ENCODE measurements at regions not wholly inside any gene's neighbourhood (a gene's known extent, or its start where the extent isn't known, plus 50 kb on each side); places are given as distances from the start of the nearest gene placed in this dataset.

DNA sequence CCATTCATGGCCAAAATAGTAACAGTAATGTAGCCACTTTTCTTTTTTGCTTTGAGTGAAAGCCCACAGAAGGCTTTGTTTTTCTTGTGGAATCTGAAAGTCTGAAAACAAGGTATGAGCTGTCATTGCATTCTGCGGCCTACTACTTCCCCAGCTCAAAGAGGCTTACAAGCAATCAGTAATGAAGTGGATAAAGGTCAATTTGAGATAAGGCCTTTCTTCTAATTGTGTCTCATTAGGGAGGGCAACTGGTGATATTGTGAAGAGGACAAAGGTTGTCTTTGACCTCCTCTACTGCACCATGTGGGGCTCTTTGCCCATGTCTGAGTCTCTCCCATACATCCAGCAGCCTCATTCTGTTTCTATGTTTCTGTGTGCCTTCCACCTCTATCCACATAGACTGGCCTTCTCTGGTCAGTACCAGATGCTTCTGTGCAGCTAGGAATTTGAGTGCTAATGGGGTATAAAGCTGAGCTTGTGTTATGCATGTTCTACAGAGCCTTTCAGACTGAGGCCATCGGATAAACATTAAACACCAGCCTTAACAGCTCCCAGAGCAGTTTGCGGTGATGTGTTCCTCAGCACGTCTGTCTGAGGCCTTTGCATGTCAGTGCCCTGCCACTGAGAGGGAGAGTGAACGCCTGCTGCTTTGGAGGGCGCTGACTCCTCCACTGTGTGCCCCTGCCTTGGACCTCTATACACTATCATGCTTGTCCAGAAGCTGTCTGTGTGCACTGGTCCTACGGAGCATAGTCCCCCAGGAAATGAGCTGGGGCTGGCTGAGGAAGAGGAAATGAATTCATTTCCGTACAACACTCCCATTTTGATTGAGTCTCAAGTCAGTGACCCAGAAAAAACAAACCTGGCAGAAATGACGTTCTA lies 80.2 kb downstream of the SH2D1A start:
- Histone ChIP-seq H3K9me3 (replicated peaks in 1 of 3) (no peaks in the 10 kb centered on the region), H3K4me1 (replicated peaks in 1 of 2) (no peaks in the 10 kb centered on the region), H3K27me3 (peaks cover 6% of the 10 kb centered on the region), H3K4me3 (no peak overlapping the region), H3K27ac (no peak overlapping the region), H3K36me3 (replicated peaks in 1 of 2) (no peaks in the 10 kb centered on the region)
- no peak for TF ChIP-seq POLR2A (IDR thresholded peaks at IDR 0.05)
- TF ChIP-seq, protein P1, sequence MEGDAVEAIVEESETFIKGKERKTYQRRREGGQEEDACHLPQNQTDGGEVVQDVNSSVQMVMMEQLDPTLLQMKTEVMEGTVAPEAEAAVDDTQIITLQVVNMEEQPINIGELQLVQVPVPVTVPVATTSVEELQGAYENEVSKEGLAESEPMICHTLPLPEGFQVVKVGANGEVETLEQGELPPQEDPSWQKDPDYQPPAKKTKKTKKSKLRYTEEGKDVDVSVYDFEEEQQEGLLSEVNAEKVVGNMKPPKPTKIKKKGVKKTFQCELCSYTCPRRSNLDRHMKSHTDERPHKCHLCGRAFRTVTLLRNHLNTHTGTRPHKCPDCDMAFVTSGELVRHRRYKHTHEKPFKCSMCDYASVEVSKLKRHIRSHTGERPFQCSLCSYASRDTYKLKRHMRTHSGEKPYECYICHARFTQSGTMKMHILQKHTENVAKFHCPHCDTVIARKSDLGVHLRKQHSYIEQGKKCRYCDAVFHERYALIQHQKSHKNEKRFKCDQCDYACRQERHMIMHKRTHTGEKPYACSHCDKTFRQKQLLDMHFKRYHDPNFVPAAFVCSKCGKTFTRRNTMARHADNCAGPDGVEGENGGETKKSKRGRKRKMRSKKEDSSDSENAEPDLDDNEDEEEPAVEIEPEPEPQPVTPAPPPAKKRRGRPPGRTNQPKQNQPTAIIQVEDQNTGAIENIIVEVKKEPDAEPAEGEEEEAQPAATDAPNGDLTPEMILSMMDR (IDR thresholded peaks at IDR 0.05): no peak
- DNase-seq: no peak
- WGBS, 4 donors: 58 to 79% (median 62%) methylated on average over 3 to 9 of the region's 9 CpGs
- intact Hi-C loops (cut with DNase I): no loop called here

DNA sequence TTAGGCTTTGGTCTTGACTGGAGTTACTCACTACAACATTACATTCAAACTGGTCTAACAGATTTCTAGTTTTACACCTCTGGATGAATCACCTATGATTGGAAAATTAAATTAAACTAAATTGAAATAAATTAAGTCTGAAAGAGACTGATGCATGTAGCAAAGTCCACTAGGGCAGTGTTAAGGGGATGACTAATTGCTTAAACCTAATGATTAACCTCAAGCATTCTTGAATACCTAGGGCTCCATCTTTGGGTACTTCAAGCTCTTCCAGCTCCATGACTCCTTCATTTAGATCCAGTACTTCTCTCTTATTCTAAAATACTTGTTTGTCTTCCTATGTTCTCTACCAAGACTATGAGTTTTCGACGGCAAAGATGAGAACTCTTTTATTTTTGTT lies 86.8 kb downstream of the SH2D1A start:
- Histone ChIP-seq H3K9me3 (replicated peaks in 1 of 3) (no peaks in the 10 kb centered on the region), H3K36me3 (replicated peaks in 1 of 2) (no peaks in the 10 kb centered on the region), H3K4me3 (no peak overlapping the region), H3K27ac (no peak overlapping the region), H3K27me3 (peaks cover 6% of the 10 kb centered on the region), H3K4me1 (replicated peaks in 1 of 2) (no peaks in the 10 kb centered on the region)
- no peak for DNase-seq
- 45 to 94% (median 59%) methylated on average over 2 of the region's 2 CpGs for WGBS, 4 donors
- intact Hi-C loops (cut with DNase I): no loop called here
- TF ChIP-seq, protein P1 (IDR thresholded peaks at IDR 0.05): no peak
- no peak for TF ChIP-seq POLR2A (IDR thresholded peaks at IDR 0.05)

DNA sequence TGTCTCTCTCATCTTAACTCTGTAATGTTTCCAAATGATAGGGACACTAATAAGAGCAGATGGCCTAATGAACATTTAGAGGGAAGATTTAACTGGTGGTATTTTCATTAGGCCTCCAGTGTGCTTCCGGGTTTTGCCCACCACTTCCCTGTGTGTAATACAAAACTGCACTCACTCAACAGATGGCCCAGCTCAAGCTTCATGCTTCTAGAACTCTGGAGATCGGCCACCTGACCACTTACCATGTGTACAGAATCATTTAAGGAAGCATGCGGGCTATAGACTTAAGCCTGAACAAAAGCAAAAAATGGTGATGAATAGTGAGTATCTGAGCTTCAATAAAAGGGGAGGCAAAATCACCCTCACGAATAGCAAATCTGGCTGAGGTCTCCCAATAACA lies 89.3 kb downstream of the SH2D1A start:
- Histone ChIP-seq H3K36me3 (replicated peaks in 1 of 2) (no peaks in the 10 kb centered on the region), H3K27me3 (peaks cover 6% of the 10 kb centered on the region), H3K9me3 (replicated peaks in 1 of 3) (no peaks in the 10 kb centered on the region), H3K4me1 (replicated peaks in 1 of 2) (no peaks in the 10 kb centered on the region), H3K27ac (no peak overlapping the region), H3K4me3 (no peak overlapping the region)
- TF ChIP-seq POLR2A (IDR thresholded peaks at IDR 0.05): no peak
- TF ChIP-seq, protein P1 (IDR thresholded peaks at IDR 0.05): no peak
- DNase-seq: no peak
- WGBS, 4 donors: 79 to 93% (median 82%) methylated on average over 3 to 4 of the region's 4 CpGs
- intact Hi-C loops (cut with DNase I): no loop called here

DNA sequence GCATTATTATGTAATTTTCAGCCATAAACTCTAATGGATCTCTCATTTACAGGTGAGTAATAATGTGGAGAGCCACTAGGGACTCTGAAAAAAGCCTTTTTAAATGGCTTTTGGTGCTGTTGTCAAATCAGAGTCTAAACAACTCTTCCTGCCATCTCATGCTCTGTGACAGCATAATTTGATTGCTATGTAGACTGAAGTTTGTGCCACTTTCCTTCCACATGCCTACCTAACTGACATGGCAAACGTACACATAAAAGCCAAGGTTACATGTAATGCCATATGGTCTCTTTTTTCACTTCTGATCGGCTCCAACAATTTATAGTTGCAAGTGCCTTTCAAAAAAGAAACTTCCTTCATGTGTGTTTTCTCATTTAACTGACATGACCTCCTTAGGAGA lies 94.3 kb downstream of the SH2D1A start:
- Histone ChIP-seq H3K27ac (no peak overlapping the region), H3K9me3 (replicated peaks in 1 of 3) (no peaks in the 10 kb centered on the region), H3K4me3 (no peak overlapping the region), H3K36me3 (replicated peaks in 1 of 2) (no peaks in the 10 kb centered on the region), H3K27me3 (peaks cover 9% of the 10 kb centered on the region), H3K4me1 (replicated peaks in 1 of 2) (no peaks in the 10 kb centered on the region)
- TF ChIP-seq, protein P1 (IDR thresholded peaks at IDR 0.05): no peak
- TF ChIP-seq POLR2A (IDR thresholded peaks at IDR 0.05): no peak
- DNase-seq: no peak
- intact Hi-C loops (cut with DNase I): no loop called here
- WGBS, 4 donors: 55 to 74% (median 62%) methylated on average over 2 of the region's 2 CpGs

Data from adrenal gland (tissue), 9 donors.